ENCODE measurements at regions not wholly inside any gene's neighbourhood (a gene's known extent, or its start where the extent isn't known, plus 50 kb on each side); places are given as distances from the start of the nearest gene placed in this dataset.
"Not testable (repeated sequence)": the region's sequence is repeated elsewhere in the genome, so short reads cannot be mapped to it uniquely, and the experiment has no call there.

GRCh38 chr6:28626386-28626785 lies 100.7 kb downstream of the GPX5 start:
- DNase-seq = not testable (repeated sequence)

DNA sequence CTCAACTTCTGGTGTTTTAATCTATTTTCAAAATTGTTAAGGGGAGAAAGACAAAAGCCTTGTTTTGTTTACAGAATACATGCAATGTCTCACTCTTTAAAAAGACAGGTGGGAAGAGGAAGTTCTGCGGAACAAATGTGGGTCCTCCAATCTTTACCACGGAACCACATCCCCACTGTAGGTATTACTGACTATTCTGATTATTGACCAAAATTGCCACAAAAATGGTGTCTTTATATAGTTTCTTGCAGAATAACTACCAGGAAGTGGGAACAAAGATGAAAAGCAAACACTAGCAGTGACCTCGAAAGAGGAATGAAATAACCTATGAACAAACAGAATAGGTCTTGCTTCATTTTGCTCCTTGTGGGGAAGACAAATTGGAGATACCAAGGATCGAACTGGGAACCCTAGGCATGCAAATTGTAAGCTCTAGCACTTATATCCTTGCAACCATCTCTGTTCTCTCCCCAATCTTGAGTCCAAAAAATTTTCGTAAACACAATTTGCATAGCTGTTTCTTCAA lies 106.7 kb downstream of the GPX5 start:
- no peak for DNase-seq

DNA sequence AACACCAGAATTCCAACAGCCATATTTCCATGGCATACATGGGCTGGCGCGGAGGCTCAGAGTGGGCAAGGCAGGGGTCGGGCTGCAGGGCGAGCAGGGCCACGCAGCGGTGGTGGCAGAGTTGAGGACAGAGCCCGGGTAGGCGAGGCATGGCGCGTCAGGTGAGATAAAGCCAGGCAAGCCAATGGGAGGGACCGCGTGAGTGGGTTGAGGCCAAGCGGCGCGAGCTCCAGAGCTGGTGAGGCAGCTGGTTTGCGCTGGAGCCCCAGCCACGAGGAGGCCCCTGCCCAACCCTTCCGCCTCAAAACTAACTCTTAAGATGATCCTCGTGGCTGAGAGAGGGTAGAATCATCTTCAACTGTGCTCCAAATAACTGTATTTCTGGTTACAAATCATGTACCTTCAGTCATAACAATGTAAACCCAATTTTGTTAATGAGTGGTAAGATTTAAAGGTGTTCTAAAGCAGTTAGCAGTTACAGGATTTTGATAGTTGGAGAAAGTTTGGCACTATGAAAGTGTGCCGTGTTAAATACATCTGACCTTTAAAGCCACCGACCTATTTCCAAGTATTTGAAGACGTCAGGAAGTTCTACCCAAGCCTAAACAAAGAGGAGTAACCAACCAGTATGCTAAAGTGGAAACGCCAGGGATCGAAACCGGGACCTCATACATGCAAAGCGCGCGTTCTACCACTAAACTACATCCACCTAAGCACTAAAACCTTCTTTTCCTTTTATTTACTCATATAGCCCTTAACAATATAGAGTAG lies 107.9 kb downstream of the GPX5 start:
- no peak for DNase-seq

- DNase-seq = no peak
These were observed 108.7 kb downstream of the GPX5 start for GRCh38 chr6:28634411-28634760.

GRCh38 chr6:28634761-28635546 lies 109.3 kb downstream of the GPX5 start:
- no peak for DNase-seq

DNA sequence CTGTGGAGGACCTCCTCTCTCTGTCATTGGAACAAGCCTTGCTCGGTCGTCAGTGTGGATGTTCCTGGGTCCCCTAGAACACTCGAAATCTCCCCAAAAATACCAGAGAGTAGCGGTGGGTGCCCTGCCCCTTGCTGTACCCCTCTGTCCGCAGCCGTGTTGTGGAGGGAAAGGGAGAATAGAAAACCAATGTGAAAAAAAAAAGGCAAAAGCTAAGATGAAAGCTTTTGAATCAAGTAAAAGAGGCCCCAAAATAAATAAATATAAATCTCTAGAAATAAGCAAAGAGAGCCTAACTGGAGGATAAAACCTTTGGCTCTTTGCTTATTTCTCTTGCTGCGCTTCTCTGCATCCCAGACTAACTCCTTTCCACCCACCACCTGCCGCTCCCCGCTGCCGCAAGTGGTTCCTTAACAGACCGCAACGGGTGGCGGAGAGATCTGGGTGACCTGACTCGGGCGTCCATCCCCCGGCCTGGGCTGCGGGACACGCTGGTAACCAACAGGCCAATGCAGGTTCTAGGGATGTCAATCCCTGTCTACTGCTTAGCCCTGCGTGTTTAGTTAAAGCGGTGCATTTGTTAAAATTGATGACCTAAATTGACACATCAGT lies 110.0 kb downstream of the GPX5 start:
- DNase-seq = no peak

GRCh38 chr6:28638787-28639430 lies 113.2 kb downstream of the GPX5 start:
- no peak for DNase-seq

- DNase-seq = not testable (repeated sequence)
These were observed 114.0 kb downstream of the GPX5 start for GRCh38 chr6:28639445-28640290.

DNA sequence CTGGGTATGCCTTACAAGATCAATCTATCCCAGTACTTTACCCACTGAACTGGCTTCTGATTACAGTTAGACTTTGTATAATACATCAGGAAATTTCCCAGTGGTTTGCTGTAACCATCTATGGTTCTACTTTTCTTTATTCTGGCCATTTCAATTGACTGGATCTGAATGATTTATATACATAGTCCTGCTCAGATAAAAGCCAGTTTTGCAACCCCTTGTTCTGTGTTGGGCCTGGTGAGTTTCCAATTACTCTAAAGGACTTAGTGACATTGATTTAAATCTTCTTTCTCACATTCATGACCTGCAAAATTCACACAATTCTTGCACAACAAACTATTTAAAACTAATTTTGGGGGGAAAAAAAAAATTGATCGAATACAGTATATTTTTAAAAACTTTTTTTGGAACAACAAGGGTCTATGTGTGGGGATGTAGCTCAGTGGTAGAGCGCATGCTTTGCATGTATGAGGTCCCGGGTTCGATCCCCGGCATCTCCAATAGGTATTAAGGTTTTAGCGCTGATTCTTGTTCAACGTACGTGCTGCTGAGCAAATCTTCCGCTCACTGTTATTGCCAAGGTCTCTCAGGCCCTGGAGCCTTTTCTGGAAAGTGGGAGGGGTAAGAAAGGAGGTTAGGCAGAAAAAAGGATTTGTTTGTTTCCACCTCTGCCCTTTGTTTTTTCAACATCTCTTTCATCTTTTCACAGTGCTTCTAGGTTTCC lies 117.5 kb downstream of the GPX5 start:
- peak in 1 of 2 experiments; percentile 52 for DNase-seq

GRCh38 chr6:28646650-28647049 lies 121.0 kb downstream of the GPX5 start:
- no peak for DNase-seq

- peak; percentile 71 to 80 for DNase-seq
These were observed 122.6 kb downstream of the GPX5 start for GRCh38 chr6:28648035-28648877.

DNA sequence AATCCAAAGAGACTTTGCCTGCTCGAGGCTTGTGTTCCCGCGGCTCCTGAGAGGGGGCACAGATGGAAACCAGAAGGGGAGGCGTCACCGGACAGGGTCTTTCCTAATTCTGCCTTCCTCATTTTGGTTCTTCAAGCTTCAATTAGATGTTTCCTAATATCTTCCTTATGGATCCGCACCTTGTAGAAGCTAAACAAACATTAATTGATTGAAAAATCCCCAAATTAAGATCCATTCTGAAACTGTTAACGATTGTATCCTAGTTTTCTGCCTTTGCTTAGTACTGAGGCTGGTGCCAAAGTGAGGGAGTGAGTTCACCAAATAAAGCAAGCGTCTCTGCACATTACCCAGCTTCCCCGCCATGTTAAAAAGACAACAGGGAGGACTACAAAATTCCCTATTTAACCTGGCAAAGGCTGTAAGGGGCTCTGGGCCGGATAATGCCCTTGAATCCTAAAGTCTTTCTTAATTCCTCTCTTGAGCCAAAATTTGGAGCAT lies 123.2 kb downstream of the GPX5 start:
- peak in 1 of 2 experiments; percentile 13 for DNase-seq

DNA sequence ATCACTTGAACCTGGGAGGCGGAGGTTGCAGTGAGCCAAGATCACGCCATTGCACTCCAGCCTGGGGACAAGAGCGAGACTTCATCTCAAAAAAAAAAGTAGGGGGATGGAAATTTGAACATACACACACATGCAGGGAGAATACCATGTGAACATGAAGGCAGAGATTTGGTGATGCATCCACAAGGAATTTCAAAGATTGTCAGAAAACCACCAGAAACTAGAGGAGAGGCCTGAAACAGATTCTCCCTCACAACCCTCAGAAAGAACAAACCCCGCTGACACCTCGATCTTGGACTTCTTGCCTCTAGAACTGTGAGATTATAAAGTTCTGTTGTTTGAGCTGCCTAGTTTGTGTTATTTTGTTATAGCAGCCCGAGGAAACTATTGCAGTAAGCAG lies 125.5 kb downstream of the GPX5 start:
- DNase-seq = no peak

DNA sequence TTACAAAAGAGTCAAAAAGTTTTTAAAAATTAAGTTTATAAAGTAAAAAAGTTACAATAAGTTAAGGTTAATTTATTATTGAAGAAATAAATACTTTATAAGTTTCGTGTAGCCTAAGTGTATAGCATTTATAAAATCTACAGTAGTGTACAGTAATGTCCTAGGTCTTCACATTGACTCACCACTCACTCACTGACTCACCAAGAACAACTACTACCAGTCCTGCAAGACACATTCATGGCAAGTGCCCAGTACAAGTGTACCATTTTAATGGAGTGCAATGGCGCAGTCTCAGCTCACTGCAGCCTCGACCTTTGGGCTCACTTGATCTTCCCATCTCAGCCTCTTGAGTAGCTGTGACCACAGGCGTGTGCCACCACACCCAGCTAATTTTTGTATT lies 128.2 kb downstream of the GPX5 start:
- DNase-seq = no peak

DNA sequence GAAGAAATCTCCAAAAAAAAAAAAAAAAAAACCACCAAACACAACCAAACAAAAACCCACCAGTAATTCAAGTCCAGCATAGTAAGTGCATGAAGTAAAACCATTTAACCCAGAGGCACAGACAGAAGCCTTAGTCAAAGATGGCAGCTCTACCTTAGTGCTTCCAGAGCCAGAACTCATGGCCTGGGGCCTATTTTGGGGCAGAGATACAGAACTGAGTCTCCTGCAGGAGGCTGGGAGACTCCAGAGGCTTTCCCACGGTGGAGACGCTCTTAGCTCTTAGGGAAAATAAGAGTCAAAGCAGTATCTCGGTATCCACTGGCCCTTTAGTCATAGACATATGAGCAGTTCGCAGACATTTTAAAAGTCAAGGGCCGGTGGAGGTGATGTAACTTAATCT lies 129.5 kb downstream of the GPX5 start:
- no peak for DNase-seq

DNA sequence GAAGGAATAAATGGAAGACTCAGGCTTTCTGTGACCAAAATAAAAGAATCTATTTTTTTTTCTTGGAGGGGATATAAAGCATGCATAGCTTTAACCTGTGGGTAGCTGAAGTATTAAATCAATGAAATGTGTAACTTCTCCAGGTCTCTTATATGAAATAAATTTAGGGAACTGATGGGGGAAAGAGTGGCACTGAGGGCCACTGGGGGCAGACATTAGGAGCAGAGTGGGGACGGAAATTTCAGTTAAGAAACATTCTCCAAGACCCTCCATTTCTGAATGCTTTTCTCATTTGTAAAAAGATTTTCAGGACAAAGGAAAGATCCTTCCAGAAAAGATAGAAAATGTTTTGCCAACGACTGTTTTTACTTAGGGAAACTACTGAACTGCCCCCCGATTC lies 131.0 kb downstream of the GPX5 start:
- no peak for DNase-seq

- DNase-seq = peak in 1 of 2 experiments; percentile 14
These were observed 131.7 kb downstream of the GPX5 start for GRCh38 chr6:28657381-28657768.

GRCh38 chr6:28657769-28658465 lies 132.2 kb downstream of the GPX5 start:
- peak in 1 of 2 experiments; percentile 61 for DNase-seq

DNA sequence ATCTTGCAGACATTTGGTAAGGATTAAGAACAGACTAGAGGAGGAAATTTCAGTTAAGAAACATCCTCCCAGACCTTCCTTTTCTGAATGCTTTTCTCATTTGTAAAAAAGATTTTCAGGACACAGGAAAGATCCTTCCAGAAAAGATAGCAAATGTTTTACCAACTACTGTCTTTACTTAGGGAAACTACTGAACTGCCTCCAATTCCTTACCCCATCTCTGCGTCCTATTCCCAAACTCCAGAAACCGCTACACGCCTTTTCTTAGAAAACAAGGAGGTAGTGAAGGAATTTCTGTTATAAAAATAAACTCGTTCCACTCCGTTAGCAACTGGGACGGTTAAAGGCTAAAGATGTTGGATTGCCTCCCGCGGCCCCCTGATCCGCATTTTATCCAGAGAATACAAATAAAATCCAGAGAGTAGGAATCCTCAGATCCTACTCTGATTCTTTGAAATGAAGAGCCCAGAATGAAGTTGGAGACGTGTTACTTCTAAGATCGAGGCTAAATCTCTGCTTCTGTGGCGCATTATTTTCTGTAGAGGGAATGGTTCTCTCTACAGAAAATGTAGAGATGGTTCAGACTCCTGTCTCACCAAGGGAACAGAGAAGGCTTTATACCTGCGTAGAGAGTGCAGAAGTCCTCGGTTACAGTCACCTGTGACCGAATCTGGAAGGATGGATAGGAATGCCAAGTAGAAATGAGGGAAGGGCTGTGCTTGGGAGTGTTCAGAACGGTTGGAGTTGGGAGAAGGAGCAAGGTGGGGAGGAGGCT lies 133.0 kb downstream of the GPX5 start:
- DNase-seq = peak in 1 of 2 experiments; percentile 21

Data from NCI-H526 (cell line).